ENCODE measurements at regions not wholly inside any gene's neighbourhood (a gene's known extent, or its start where the extent isn't known, plus 50 kb on each side); places are given as distances from the start of the nearest gene placed in this dataset.
"Not testable (repeated sequence)": the region's sequence is repeated elsewhere in the genome, so short reads cannot be mapped to it uniquely, and the experiment has no call there.

DNA sequence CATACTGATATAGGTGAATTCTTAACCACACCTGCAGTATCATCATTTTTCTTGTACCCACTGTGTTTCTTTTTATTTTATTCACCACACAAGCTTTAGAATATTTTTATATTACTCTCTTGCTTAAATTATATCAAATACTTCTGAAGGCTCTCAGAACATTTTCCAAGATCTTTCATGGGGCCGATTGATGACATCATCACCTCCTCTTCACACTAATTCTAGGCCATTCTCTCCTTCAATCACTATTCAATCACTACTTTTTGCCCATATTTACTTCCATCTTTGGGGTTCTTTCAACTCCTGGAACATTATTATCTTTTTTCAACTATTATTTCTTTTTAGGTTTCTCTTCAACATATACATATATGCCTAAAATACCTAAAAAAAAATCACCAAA is 1438.8 kb upstream of the ALCAM start:
- DNase-seq: no peak

DNA sequence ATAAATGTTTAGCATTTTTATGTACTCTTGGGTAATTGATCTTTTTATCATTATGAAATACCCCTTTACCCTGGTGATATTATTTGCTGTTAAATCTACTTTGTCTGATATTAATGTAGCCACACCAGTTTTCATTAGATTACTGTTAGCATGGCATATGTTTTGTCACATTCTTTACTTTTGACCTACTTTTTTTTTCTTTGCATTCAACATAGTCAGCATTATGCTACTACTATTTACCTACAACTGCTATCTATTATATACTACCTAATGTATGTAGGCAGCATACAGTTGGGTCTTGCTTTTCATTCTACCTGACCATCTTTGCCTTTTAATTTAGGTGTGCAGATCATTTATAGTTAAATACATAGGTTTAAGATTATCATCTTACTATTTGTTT is 1429.6 kb upstream of the ALCAM start:
- DNase-seq: no peak

DNA sequence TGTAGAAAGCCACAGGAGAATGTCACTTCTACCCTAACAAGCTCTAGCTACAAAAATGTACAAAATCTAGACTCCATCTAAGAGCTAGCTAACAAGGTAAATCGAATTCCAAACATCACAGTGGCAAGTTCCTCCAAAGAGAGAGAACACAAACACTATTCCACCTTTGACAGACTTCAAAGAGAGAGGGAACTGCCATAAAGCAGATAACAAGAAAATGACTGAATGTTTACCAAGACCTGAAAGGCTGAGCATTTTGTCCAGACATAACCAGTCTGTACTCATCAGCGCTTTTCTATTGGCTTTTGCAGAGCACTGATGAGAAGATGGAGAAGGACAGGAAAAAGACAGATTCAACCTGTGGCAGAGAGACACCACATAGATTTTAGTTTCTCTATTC is 1419.6 kb upstream of the ALCAM start:
- no peak for DNase-seq

DNA sequence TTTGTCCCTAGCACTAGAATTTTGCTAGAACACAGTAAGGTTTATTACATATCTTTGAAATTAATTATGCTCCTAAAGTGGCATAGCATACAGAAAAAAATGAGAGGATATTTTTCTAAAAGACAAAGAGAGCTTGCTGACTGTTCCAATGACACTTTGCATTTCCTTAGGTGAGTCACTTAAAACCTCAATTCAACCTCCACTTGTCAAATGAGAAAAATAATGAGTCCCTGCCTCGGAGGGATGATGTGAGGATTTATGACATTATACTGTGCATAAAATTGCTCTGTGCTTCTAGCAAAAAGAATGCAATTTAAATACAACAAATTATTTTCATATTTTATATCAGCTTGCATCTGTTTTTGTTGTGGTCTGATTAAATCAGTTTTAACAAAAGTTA is 1417.0 kb upstream of the ALCAM start:
- no peak for DNase-seq

DNA sequence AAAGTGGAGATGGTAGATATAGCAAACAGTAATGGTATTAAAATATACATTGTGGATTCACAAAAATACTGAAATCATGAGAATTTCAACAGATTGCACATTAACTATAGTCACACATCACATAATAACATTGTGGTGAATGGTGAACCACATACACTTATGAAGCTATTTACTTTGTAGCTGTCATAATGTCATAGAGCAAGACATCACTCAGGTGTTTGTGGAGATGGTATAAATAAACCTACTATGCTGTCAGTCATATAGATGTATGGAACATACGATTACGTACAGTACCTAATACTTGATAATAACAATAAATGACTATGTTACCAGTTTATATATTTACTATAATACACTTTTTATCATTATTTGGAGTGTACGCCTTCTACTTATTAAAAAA is 1416.0 kb upstream of the ALCAM start:
- no peak for DNase-seq

DNA sequence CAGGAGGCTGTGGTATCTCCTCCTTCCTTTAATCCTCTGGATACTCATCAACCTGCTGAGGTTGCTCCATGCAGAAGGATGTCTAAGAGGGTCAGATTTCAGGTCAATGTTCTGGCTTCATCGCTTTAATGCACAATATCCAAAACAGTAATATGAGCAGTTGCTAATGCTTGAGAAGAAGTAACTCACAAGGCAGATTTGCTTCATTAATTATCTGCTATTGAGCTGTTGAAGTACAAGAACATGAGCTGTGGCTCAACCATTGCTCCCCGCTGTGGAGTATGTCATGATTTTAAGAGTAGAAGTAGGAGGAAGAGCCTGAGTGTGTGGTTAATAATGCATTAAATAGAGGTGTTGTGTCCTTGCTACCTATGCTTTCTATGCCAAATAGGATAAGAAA is 1412.9 kb upstream of the ALCAM start:
- DNase-seq: no peak

DNA sequence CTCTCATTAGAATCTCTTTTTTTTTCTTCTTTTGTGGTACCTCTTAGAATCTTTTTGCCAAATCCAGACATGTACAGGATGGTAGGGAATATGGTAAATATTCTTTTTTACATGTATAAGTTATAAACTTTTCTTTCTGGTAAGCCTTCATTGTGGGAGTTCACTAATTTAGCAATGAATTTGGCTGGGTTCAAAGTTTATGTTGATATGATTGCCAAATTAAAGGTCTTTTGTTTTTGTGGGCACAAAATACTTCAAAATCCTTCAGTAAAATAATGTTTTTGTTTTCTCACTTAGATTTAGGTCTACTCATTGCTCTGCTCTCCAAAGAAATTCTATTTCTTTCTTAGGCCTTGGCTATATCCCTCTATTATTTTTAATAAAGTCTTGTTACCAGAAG is 1405.9 kb upstream of the ALCAM start:
- no peak for DNase-seq

DNA sequence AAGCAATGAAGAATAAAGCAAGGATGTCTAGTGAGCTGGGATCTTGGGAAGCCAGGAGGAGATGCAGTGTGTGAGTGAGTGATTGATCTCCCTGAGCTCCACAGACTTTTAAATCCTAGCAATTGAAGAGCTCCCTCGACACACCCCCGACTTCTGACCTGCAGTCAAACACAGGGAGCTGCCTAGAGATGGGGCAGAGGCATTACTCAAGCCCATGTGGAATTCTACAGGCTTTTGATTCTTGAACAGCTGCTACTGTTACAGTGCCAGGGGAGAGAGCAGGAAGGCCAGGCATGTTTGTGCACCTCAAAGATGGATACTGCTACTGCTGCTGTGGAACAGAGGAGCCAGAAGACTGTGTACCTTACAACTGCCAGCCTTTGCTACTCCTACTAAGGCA is 1403.1 kb upstream of the ALCAM start:
- no peak for DNase-seq

DNA sequence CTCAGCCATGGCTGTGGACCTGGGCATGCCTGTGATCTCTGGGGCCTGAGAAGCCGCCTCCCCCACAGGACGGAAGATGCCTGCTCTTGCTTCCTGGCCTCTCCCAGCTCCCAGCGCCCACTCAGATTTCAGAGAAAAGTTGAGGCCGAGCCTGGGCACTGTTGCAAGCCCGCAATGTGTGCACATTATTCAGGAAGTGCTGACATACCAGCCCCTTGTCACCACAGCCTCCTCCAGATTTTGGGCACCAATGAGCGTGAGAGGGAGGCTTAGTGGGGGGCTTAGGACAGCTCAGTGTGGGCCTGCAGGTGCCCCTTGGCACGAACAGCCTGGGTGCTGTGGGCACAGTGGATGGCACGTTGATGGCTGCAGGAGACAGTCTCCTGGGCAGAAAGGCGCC is 1400.9 kb upstream of the ALCAM start:
- DNase-seq: no peak

DNA sequence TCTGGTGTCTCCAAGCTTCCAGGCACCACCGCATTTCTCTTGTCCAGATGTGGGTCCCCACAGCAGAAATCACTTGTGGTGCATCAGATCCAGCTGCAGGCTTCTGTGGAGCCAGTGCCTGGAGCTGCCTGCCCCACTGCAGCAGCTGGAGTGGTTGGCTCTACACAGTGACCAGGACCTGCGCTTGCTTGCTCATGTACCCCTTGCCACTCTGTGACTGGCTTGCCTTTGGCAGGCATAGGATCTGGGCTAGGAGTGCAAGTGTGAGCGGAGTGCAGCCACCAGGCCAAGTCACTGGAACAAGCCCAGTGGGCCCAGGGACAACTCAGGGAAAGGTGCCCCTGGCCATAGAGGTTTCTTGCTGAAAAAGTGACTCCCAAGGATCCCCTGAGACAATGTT is 1400.0 kb upstream of the ALCAM start:
- DNase-seq: no peak

DNA sequence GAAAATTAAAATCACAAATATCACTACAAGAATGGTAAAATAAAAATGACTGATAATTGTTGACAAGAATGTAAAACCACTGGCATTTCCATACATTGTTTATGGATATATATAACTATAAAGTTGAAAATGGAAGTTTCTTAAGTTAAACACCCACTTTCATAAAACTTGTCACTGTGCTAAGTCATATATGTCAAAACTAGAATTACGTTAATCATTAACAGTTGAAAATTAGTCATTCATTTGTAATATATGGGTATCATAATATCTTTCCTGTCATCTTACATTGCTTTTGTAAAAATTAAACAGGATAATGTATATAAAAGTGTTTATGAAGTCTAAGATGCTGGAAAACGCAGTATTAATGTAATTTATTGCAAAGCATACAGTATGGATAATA is 1398.6 kb upstream of the ALCAM start:
- DNase-seq: no peak

DNA sequence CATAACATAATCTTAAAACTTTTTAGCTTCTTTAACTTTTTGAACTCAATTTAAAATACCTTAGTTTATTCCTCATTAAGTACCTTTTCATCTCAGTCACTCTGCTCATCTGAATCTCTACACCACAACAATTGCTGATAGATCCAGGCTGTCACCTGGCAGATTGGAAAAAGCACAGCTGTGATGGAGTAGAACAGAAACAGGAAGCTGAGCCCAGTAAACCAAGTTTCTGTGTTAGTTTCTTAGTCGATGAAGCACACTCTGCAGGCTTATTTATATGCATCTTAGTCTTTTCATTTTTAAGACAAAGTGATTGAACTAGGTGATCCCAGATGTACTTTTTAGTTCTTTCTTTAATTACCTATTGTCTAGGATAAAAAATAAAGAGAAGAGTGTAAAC is 1398.0 kb upstream of the ALCAM start:
- no peak for DNase-seq

DNA sequence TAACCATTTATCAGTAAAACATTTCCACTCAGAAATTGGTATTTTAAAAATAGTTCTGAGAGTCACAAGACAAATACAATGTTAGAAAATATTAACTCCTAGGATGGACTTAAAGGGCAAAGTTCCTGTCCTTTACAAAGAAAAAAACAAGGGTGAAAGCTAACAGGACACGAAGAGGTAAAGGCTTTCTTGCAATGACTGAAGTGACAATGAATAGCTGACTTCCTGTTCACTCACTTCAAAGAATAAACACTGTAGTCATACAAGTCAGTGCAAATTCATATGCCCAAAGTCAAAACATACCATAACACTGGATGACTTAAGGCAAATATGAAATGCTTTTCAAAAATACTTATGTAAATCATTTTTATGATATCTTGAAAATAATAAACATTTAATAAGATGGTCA is 1389.8 kb upstream of the ALCAM start:
- no peak for DNase-seq

DNA sequence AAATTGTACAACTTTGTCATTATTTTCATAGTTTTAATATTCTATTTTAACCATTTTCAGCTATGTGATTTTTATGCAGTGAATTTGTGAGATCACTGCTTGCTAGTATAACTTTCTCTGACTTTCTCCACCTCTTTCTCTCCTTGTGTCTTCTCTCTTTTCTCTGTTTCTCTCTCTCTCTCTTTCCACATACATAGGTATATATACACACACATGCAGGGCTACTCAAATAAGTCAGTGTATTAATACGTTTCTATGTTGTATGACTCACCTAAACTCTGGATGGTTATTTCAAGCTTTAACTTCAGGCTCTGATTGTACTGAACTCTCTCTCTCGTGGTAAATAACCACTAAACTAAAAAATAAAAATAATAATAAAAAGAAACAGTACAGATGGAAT is 1389.3 kb upstream of the ALCAM start:
- DNase-seq: no peak

DNA sequence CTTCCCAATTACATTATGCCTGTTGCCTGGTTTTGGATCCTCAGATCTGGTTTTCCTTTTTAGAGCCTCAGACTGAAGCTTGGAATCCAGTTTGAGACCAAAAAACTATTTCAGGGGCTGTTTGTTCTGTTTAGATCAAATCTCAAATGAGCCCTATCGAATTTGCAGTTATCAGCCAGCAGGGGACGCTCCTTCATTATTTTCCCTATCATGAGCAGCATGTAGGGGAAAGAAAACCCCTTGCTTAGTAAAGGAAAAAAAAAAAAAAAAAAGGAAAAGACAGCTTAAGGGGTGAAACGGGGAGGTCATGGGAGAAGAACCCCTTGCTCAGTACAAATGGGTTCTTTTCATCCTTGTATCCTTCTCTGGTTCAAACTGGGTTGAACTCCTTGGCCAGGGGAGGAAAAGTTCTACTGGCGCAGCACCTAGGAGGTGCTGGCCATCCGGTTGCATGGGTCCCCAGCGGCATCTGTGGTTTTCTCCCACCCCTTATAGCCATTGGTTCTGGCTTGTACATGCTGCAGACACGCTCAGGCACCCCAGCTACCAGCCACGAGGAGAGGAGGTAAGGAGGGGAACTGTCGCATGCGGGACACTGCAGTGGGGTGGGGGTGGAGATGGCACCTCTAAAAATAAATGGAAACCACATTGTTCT is 1375.1 kb upstream of the ALCAM start:
- no peak for DNase-seq

DNA sequence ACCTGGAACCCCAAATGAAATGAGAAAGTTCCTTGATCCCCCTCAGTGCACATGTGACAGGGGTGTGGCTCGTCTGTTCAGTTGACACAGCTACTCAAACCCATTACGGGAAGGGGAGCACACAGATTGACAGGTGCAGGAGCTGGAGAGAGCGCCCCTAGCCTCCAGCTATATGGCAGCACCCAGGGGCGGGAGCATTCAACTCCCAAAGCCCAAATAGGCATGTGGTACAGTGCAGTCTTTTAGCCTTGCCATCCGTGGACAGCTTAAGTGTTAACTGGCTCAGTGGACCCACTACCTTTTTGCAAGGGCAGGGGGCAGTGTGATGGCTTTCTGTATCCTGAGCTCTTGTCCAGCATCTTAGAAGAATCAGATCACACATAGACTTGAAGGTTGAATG is 1374.2 kb upstream of the ALCAM start:
- DNase-seq: no peak

DNA sequence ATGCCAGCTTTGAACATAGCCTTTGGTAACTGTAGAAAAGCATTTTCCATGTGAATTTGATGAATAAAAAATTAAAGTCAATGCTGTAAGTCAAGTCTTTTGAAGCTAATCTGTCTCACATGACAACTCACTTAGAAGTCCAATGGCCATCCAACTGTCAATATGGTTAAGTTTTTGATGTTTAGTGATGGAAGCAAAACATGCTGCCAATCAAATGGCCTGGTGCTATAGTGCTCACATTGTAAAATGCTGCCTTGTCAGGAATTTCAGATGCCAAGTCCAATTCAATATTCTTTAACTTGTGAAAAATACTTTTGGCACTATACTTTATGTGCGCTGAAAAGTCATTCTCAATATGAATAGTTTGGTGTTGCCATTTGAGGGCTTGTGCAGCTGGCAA is 1361.8 kb upstream of the ALCAM start:
- no peak for DNase-seq

DNA sequence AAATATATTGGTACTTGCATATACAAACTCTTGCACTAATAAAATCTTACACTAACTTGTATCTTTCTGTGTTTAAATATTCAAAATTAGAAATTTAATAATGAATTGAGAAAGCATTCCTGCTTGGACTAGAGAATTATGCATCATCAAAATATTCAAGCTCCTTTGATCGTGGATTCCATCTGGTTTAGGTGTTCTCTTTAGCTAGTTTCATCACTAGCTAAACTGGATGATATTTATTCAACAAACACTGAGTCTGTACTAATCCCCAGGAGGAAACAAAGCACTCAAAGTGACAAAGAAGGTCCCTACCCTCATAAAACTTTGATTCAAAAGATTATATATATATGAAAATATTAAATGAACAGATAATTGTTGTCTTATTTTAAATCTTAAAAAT is 1360.9 kb upstream of the ALCAM start:
- DNase-seq: no peak

DNA sequence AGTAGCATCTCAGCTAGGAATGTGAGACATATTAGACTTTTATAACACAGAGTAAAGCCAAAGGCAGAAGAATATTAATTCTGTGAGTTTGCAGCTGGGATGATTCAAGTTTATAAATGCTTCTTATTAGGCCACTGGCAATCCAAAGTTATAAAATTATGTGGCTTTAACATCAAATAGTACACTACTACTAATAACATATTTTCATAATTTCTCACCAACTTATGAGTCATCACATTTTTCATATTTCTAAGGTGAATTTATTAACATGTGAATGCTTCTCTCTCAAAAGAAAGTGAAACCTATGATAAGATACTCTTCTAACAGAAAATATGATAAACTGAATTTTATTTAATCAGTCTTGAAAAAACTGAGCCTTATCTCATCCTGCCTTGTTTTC is 1348.2 kb upstream of the ALCAM start:
- DNase-seq: no peak

DNA sequence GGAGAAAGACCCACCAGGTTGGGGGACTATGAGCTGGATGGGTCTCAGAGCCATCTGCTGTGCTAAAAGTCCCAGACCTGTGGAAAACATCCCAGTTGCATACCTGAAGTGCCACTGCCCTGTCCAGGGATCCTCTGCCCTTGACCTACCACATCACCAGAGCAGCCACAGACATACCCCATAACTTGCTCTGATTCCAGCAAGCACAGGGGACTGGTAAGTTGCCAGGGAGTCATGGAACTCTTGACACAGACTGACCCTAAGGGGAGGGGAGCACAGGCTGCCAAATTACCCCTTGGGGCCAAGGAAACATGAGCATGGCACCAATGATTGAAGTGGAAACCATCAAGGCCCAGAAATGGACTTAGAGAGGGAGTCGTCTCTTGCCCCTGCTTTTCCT is 1335.1 kb upstream of the ALCAM start:
- DNase-seq: no peak

DNA sequence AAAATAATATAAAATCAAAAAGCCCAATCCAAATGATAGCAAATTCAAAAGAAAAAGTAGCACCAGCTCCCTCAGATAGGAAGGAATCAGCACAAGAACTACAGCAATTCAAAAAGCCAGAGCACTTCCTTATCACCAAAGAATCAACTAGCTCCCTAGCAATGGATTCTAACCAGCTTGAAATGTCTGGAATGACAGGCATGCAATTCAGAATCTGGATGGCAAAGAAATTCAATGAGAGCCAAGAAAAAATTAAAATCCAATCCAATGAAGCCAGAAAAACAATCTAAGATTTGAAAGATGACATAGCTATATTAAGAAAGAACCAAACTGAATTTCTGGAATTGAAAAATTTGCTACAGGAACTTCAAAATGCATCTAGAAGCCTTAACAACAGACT is 1334.4 kb upstream of the ALCAM start:
- no peak for DNase-seq

DNA sequence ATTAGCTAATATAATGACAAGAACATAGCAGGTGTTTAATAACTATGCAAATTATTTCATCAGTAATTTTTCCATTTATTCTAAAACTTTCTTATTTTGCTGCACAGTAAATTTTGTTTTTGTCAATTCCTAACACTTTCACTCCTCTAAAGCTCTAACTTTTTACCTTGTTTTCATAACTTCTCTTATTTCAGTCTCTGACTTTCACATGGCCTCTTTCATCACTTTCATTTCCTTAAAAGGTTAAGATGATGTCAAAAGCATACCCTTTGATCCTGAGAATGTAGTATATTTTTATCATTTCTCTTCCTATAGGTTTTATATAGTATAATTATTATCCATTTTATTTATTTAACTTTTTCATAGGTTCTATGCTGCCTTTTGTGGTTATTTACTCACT is 1325.8 kb upstream of the ALCAM start:
- no peak for DNase-seq

DNA sequence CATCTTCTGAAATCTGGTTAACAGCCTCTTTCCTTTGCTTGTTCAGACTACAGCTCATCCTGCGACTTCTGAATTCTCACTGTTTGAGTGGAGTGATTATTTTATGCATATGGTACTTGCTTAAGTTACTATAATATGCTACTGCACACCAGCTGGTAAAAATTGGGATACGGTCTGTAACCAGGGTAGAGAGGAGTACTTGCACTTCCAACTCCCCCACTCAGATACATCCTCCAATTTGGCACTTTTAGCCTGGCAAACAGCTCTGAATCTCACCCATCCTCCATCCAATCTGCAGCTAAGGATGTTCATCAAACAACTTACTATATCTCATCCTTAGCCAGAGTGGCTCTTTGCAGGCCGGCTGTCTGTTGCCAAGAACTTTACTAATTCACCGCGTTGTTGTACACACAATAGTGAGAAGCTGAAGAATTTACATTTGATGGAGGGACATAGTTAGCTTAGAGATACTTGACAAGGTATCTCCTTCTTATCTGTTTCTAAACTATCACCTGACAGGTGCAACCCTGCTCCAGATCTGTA is 1323.6 kb upstream of the ALCAM start:
- not testable (repeated sequence) for DNase-seq

DNA sequence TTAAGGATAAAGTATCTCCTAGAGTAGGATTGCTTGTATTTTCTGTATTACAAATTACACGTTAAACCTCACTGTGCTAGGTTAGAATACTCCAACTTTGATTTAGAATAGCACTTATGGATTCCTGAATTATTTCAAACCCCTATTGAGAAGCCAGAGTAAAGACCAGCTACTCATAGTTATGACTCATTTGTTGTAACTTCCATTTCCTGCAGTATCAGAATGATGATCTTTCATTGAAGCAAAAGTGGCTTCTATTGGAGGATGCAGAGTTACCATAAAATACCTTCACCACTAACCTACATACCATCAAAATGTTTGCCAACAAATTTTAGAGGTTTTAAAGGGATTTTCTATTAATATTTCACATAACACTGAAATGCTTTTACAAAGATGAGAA is 1322.7 kb upstream of the ALCAM start:
- DNase-seq: no peak

DNA sequence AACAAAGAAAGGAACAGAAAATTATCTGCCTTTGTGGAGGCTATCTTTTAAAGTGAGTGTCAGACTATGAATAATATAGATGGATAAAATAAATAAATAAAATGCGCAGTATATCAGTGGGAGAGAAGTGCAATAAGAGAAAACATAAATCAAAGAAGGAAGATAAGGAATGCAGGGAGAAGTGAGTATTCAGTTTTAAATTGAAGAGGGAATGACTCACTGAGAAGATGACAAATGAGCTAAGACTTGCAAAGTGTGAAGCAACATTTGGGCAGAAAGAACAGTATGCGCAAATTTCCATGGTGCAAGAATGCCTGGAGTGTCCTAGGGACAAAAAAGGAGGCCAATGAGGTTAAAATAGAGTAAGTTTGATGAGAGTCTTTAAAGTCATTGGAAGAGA is 1300.1 kb upstream of the ALCAM start:
- no peak for DNase-seq

DNA sequence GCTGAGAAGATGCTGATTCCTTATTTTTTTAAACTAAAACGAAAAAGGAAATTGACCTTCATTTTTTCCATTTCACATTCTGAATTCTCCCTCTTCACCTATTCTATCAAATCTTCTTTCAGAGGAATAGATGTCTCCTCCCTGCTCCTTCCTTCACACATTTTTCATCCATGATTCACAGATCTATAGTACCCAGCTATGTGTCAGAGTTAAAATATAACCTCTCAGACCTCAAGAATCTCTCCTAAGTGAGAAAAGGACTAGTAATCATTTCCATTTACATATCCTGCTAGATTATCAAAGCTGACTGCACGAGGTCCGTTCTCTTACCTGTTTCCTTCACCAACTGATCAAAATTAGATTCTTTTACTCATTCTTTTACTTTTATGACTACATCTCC is 1297.6 kb upstream of the ALCAM start:
- DNase-seq: no peak
